ENCODE measurements at regions not wholly inside any gene's neighbourhood (a gene's known extent, or its start where the extent isn't known, plus 50 kb on each side); places are given as distances from the start of the nearest gene placed in this dataset.
"Not testable (repeated sequence)": the region's sequence is repeated elsewhere in the genome, so short reads cannot be mapped to it uniquely, and the experiment has no call there.

GRCh38 chr3:144466540-144466939 is 494.9 kb downstream of the DIPK2A start:
- no peak for DNase-seq

- no peak for DNase-seq
These were observed 499.0 kb downstream of the DIPK2A start for GRCh38 chr3:144470666-144471065.

- DNase-seq: no peak
These were observed 506.0 kb downstream of the DIPK2A start for GRCh38 chr3:144477593-144477992.

GRCh38 chr3:144480416-144480919 is 508.8 kb downstream of the DIPK2A start:
- no peak for DNase-seq

- no peak for DNase-seq
These were observed 511.3 kb downstream of the DIPK2A start for GRCh38 chr3:144482876-144483275.

- DNase-seq: no peak
These were observed 515.4 kb downstream of the DIPK2A start for GRCh38 chr3:144487011-144487410.

GRCh38 chr3:144488927-144489326 is 517.3 kb downstream of the DIPK2A start:
- DNase-seq: no peak

- DNase-seq: no peak
These were observed 519.7 kb downstream of the DIPK2A start for GRCh38 chr3:144491333-144491732.

- not testable (repeated sequence) for DNase-seq
These were observed 523.0 kb downstream of the DIPK2A start for GRCh38 chr3:144494651-144495050.

- no peak for DNase-seq
These were observed 524.7 kb downstream of the DIPK2A start for GRCh38 chr3:144496141-144496835.

- no peak for DNase-seq
These were observed 525.8 kb downstream of the DIPK2A start for GRCh38 chr3:144497452-144497851.

GRCh38 chr3:144499001-144499930 is 527.6 kb downstream of the DIPK2A start:
- DNase-seq: peak in 2 of 4 experiments; percentile 4 to 5

GRCh38 chr3:144501467-144501866 is 529.8 kb downstream of the DIPK2A start:
- DNase-seq: no peak

- no peak for DNase-seq
These were observed 530.8 kb downstream of the DIPK2A start for GRCh38 chr3:144502402-144502801.

GRCh38 chr3:144506375-144506774 is 534.8 kb downstream of the DIPK2A start:
- not testable (repeated sequence) for DNase-seq

GRCh38 chr3:144511346-144511745 is 539.7 kb downstream of the DIPK2A start:
- DNase-seq: no peak

GRCh38 chr3:144516026-144516425 is 544.4 kb downstream of the DIPK2A start:
- DNase-seq: no peak

- DNase-seq: no peak
These were observed 545.0 kb downstream of the DIPK2A start for GRCh38 chr3:144516589-144516988.

GRCh38 chr3:144521131-144521530 is 549.5 kb downstream of the DIPK2A start:
- no peak for DNase-seq

- DNase-seq: no peak
These were observed 550.8 kb downstream of the DIPK2A start for GRCh38 chr3:144522456-144522855.

GRCh38 chr3:144523396-144523795 is 551.8 kb downstream of the DIPK2A start:
- no peak for DNase-seq

- no peak for DNase-seq
These were observed 552.9 kb downstream of the DIPK2A start for GRCh38 chr3:144524531-144524930.

GRCh38 chr3:144529566-144529965 is 557.9 kb downstream of the DIPK2A start:
- DNase-seq: no peak

- no peak for DNase-seq
These were observed 573.2 kb downstream of the DIPK2A start for GRCh38 chr3:144544871-144545270.

Measured in suppressor macrophage (primary cell).